Heart right ventricle (tissue), 16 donors: ENCODE measurements at regions not wholly inside any gene's neighbourhood (a gene's known extent, or its start where the extent isn't known, plus 50 kb on each side); places are given as distances from the start of the nearest gene placed in this dataset.

ENCODE experiments used
- ATAC-seq, 8 donors: fragments of 200-7000 bp; cut with Tn5 transposase; one replicate each; pipeline ENCODE4 v1.9.1; 2020; ENCODE audit warnings: mild to moderate bottlenecking in 8 of 8, moderate library complexity in 8 of 8, moderate number of reproducible peaks in 1 of 8
- DNase-seq, 2 donors: peaks; one replicate each; pipeline ENCODE4 v3.0.0-alpha.2; 2020
- H3K27ac ChIP-seq, 10 donors: fragments of 200-600 bp; sonication (generic) in 2 of 10; one replicate each; pipeline versions ENCODE4 v1.5.0 to v1.8.0; 2020 to 2022; ENCODE audit warnings: mild to moderate bottlenecking in 3 of 10
- H3K27me3 ChIP-seq, 7 donors: fragments of 200-600 bp; one replicate each; pipeline ENCODE4 v1.8.0; 2021 to 2022; ENCODE audit warnings: mild to moderate bottlenecking in 2 of 7
- H3K36me3 ChIP-seq, 9 donors: fragments of 200-600 bp; sonication (generic) in 1 of 9; one replicate each; pipeline versions ENCODE4 v1.5.0 to v1.8.0; 2020 to 2022; ENCODE audit warnings: mild to moderate bottlenecking in 2 of 9
- H3K4me1 ChIP-seq, 9 donors: fragments of 200-600 bp; sonication (generic) in 1 of 9; one replicate each; pipeline versions ENCODE4 v1.5.0 to v1.8.0; 2020 to 2022; ENCODE audit warnings: mild to moderate bottlenecking in 4 of 9
- H3K4me3 ChIP-seq, 10 donors: fragments of 200-600 bp; sonication (generic) in 2 of 10; one replicate each; pipeline versions ENCODE4 v1.5.0 to v1.8.0; 2020 to 2022; ENCODE audit warnings: mild to moderate bottlenecking in 7 of 10, moderate library complexity in 2 of 10
- H3K9me3 ChIP-seq, 11 donors: fragments of 200-600 bp in 10 of 11; sonication (generic) in 2 of 11; one replicate each; pipeline versions ENCODE4 v1.5.0 to v1.8.0; 2013 to 2022; ENCODE audit warnings: mild to moderate bottlenecking in 2 of 11, control low read depth in 1 of 11, moderate library complexity in 1 of 11
- CTCF ChIP-seq, 9 donors: fragments of 200-600 bp; sonication (generic) in 2 of 9; IDR thresholded peaks; one replicate each; pipeline versions ENCODE4 v1.5.0 to v1.8.0; 2021 to 2022; ENCODE audit warnings: antibody characterized with exemption in 9 of 9, mild to moderate bottlenecking in 5 of 9, moderate library complexity in 1 of 9
- WGBS, 2 donors: extraction: QIAGEN DNeasy Blood & Tissue Kit; methylation state at CpG; one replicate each; pipeline ENCODE4 v1.1.7; 2013; ENCODE audit warnings: inconsistent platforms in 1 of 2; 5-methylcytosine and 5-hydroxymethylcytosine counted together
- intact Hi-C, 10 donors: fragments of 100-400 bp; cut with DNase I; formaldehyde crosslinking; loops; one replicate each; pipeline versions ENCODE4 v1.11.1 to v1.14.2; 2022
- donor health status: Arrhythmogenic right ventricular cardiomyopathy.
- donor health status: ischemic (EF 13 %, LVEDD 7.1; RV severe dilation, severe dysfunction).
- donor health status: healthy with polysubstance abuse.
- donor health status: DM: no; HTN: yes; CAD: no.
- donor health status: DM: no; HTN: no; CAD: no.
- donor health status: ischemic (EF 25% LVEDD 6.9; RV normal size, moderate dysfunction).
- donor health status: ischemic (EF 25% LVEDD 5.7; RV mildly dilated, moderate dysfunction).
- donor health status: healthy.
- donor health status: DM: yes; HTN: yes; CAD: no.
- donor health status: Ischemic cardiomyopathy.
- donor health status: ischemic (EF 35%, LVEDD 5.7; RV mildly dilated, moderate dysfunction).
- donor health status: nonischemic (EF 11% LVEDD 7.7; RV severe dilation, severe dysfunction).
- donor health status: DM: yes; HTN: yes; CAD: no.
- donor health status: PGD.
- donor health status: ischemic (EF 29% LVEDD 5.4; RV normal size, mild dysfunction).
- donor health status: nonischemic (EF 23%, LVEDD 6.1; RV moderate dilation, normal function).

DNA sequence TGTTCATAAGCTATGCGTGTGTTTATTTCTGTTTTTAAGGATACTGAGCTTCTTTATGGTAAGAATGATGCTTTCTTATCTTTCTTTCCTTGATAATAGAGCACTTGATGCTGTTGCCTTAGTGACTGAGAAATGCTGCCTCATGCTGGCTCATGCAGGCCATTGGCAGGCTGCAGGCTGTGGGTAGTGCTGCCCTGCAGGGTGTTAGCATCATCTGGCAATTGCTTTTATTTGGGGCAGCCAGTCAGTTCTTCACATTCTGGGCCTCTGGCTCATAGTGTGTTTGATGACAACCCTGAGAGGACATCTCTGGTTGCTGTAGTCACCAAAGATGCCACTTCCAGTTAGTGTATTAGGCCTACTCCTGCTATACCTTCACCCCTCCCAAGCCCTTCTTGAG is 66.2 kb upstream of the ONECUT1 start:
- no peak for TF ChIP-seq CTCF (IDR thresholded peaks at IDR 0.05)
- no peaks in the 10 kb centered on the region for H3K9me3 ChIP-seq
- no peaks in the 10 kb centered on the region for H3K36me3 ChIP-seq
- peaks cover 0 to 9% (median 0%) of the 10 kb centered on the region in 7 donors for H3K27me3 ChIP-seq
- H3K4me3 ChIP-seq, result no peak overlapping the region
- DNase-seq, result no peak
- H3K27ac ChIP-seq, result no peak overlapping the region
- WGBS, 2 donors, result 89 to 94% methylated on average over 1 of the region's 1 CpG
- no peak for ATAC-seq
- peaks cover 0 to 11% (median 0%) of the 10 kb centered on the region in 9 donors for H3K4me1 ChIP-seq
- intact Hi-C loops, result no loop called here

- peaks cover 0 to 9% (median 0%) of the 10 kb centered on the region in 7 donors for H3K27me3 ChIP-seq
- H3K9me3 ChIP-seq, result no peaks in the 10 kb centered on the region
- intact Hi-C loops, result no loop called here
- ATAC-seq, result no peak
- no peak overlapping the region for H3K27ac ChIP-seq
- WGBS, 2 donors, result 40 to 41% methylated on average over 3 of the region's 3 CpGs
- no peaks in the 10 kb centered on the region for H3K36me3 ChIP-seq
- H3K4me1 ChIP-seq, result peaks cover 0 to 11% (median 0%) of the 10 kb centered on the region in 9 donors
- no peak for TF ChIP-seq CTCF (IDR thresholded peaks at IDR 0.05)
- no peak for DNase-seq
- no peak overlapping the region for H3K4me3 ChIP-seq
These were observed 65.0 kb upstream of the ONECUT1 start for GRCh38 chr15:52855157-52855556.

DNA sequence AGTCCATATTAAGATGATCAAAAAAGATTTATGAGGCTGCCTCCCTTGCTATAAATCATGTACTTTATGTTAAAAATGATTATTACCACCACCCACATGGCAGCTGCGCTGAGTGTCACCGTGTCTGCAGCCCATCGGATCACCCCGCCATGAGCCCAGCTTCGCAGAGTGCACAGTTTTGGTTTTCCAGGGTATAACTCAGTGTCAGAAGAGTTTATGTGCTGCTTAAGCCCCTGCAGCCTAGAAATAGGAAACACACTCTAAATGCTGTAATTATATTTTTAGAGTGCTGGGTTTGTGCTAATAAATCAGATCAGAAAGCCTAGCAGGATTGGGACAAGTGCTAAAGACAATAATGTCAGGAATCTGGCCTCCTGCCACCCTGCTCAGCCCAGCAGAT is 54.7 kb upstream of the ONECUT1 start:
- intact Hi-C loops, result no loop called here
- H3K4me1 ChIP-seq, result no peaks in the 10 kb centered on the region
- H3K36me3 ChIP-seq, result no peaks in the 10 kb centered on the region
- H3K4me3 ChIP-seq, result no peak overlapping the region
- H3K9me3 ChIP-seq, result peaks cover 0 to 8% (median 0%) of the 10 kb centered on the region in 11 donors
- no peak overlapping the region for H3K27ac ChIP-seq
- no peak for DNase-seq
- peaks cover 0 to 22% (median 5%) of the 10 kb centered on the region in 7 donors for H3K27me3 ChIP-seq
- no peak for TF ChIP-seq CTCF (IDR thresholded peaks at IDR 0.05)
- no peak for ATAC-seq
- WGBS, 2 donors, result 90 to 92% methylated on average over 5 of the region's 5 CpGs
